IMR-90 (cell line): ENCODE measurements at regions not wholly inside any gene's neighbourhood (a gene's known extent, or its start where the extent isn't known, plus 50 kb on each side); places are given as distances from the start of the nearest gene placed in this dataset.

Source experiments
- ATAC-seq: fragments of 200-7000 bp; cut with Tn5 transposase; 2 replicates; pipeline ENCODE4 v1.9.1; 2020; ENCODE audit warnings: low read depth, mild to moderate bottlenecking, moderate library complexity
- BruUV-seq: library from RNA; stranded (reverse); fragments of 400-500 nt; replicated peaks from 2 replicates; lab custom pipeline; 2021; lab: Mats Ljungman, UMichigan
- CTCF ChIA-PET: fragments of 300-600 bp; formaldehyde crosslinking; extraction: SDS; loops from one replicate; lab custom pipeline; 2021; ENCODE audit warnings: antibody characterized with exemption; lab: Yijun Ruan, JAX
- POLR2A ChIA-PET: fragments of 300-600 bp; sonication (Branson Sonifier 250); formaldehyde crosslinking; loops from one replicate; lab custom pipeline; 2022; ENCODE audit warnings: antibody characterized with exemption; ENCODE audit not compliant: unreplicated experiment; lab: Charles Lee
- DNase-seq: peaks from one replicate; pipeline ENCODE4 v3.0.0; 2013
- H2AFZ ChIP-seq: replicated peaks from 2 replicates; pipeline ENCODE3; 2013; ENCODE audit warnings: low read length, mild to moderate bottlenecking; ENCODE audit not compliant: poor library complexity
- H2AK5ac ChIP-seq: 2 replicates; pipeline ENCODE4 v1.6.1; 2013; ENCODE audit warnings: low read depth, low read length, inconsistent platforms
- H2AK9ac ChIP-seq: replicated peaks from 2 replicates; pipeline ENCODE3; 2013; ENCODE audit warnings: mild to moderate bottlenecking, low read depth, low read length, moderate library complexity; ENCODE audit not compliant: poor library complexity
- H2BK120ac ChIP-seq: 2 replicates; pipeline ENCODE4 v1.6.1; 2013; ENCODE audit warnings: low read depth, low read length, inconsistent platforms
- H2BK15ac ChIP-seq: 3 replicates; pipeline ENCODE4 v1.6.1; 2013; ENCODE audit warnings: low read depth, low read length, inconsistent platforms
- H2BK20ac ChIP-seq: 2 replicates; pipeline ENCODE4 v1.6.1; 2013; ENCODE audit warnings: low read depth, mild to moderate bottlenecking, inconsistent platforms, low read length, moderate library complexity
- H2BK5ac ChIP-seq: 2 replicates; pipeline ENCODE4 v1.6.1; 2013; ENCODE audit warnings: mild to moderate bottlenecking, low read depth, low read length, inconsistent platforms; ENCODE audit not compliant: poor library complexity, severe bottlenecking
- H3K14ac ChIP-seq: replicated peaks from 2 replicates; pipeline ENCODE4 v1.6.1; 2013; ENCODE audit warnings: low read depth, low read length, inconsistent platforms
- H3K18ac ChIP-seq: 2 replicates; pipeline ENCODE4 v1.6.1; 2013; ENCODE audit warnings: low read depth, low read length, control low read depth
- H3K23ac ChIP-seq: 2 replicates; pipeline ENCODE4 v1.6.1; 2013; ENCODE audit warnings: low read depth, low read length, inconsistent platforms
- H3K27ac ChIP-seq: 2 replicates; pipeline ENCODE4 v1.5.1; 2013; ENCODE audit warnings: mild to moderate bottlenecking, control low read depth, low read length; ENCODE audit not compliant: insufficient read depth
- H3K27me3 ChIP-seq: 2 replicates; pipeline ENCODE4 v1.6.1; 2013; ENCODE audit warnings: low read length; ENCODE audit not compliant: control insufficient read depth, insufficient read depth
- H3K36me3 ChIP-seq: 2 replicates; pipeline ENCODE4 v1.6.1; 2013; ENCODE audit warnings: low read length, mixed read lengths; ENCODE audit not compliant: control insufficient read depth, insufficient read depth
- H3K4ac ChIP-seq: 2 replicates; pipeline ENCODE4 v1.6.1; 2013; ENCODE audit warnings: low read depth, low read length, inconsistent platforms
- H3K4me1 ChIP-seq: 2 replicates; pipeline ENCODE4 v1.6.1; 2013; ENCODE audit warnings: low read length, mixed read lengths; ENCODE audit not compliant: control insufficient read depth, insufficient read depth
- H3K4me2 ChIP-seq: 2 replicates; pipeline ENCODE4 v1.6.1; 2013; ENCODE audit warnings: low read depth, mild to moderate bottlenecking, control low read depth, low read length, moderate library complexity
- H3K4me3 ChIP-seq: 2 replicates; pipeline ENCODE4 v1.5.1; 2013; ENCODE audit warnings: low read depth, mild to moderate bottlenecking, control low read depth, low read length, moderate library complexity; ENCODE audit not compliant: insufficient read depth
- H3K56ac ChIP-seq: 2 replicates; pipeline ENCODE4 v1.6.1; 2013; ENCODE audit warnings: low read length, inconsistent platforms; ENCODE audit not compliant: insufficient read depth; ENCODE audit errors: extremely low read depth
- H3K79me1 ChIP-seq, 2 experiments: 2 replicates each; pipeline ENCODE4 v1.6.1; 2013; ENCODE audit warnings: low read length in 2 of 2, inconsistent platforms in 1 of 2, low read depth in 1 of 2
- H3K9ac ChIP-seq: 2 replicates; pipeline ENCODE4 v1.6.1; 2013; ENCODE audit warnings: low read depth, low read length, control low read depth
- H3K9me1 ChIP-seq: 2 replicates; pipeline ENCODE4 v1.6.1; 2013; ENCODE audit warnings: low read length, inconsistent platforms; ENCODE audit not compliant: insufficient read depth
- H3K9me3 ChIP-seq: 2 replicates; pipeline ENCODE4 v1.6.1; 2013; ENCODE audit warnings: low read length; ENCODE audit not compliant: control insufficient read depth, insufficient read depth
- H4K20me1 ChIP-seq: 2 replicates; pipeline ENCODE4 v1.6.1; 2013; ENCODE audit warnings: low read length, inconsistent platforms; ENCODE audit not compliant: insufficient read depth
- H4K5ac ChIP-seq: 2 replicates; pipeline ENCODE4 v1.6.1; 2013; ENCODE audit warnings: mild to moderate bottlenecking, low read depth, low read length, control low read depth
- H4K8ac ChIP-seq, 2 experiments: 2 replicates each; pipeline ENCODE4 v1.6.1; 2013; ENCODE audit warnings: low read depth in 2 of 2, low read length in 2 of 2, control low read depth in 1 of 2, inconsistent platforms in 1 of 2
- H4K91ac ChIP-seq: 2 replicates; pipeline ENCODE4 v1.6.1; 2013; ENCODE audit warnings: low read depth, low read length, inconsistent platforms; ENCODE audit not compliant: insufficient read depth
- BHLHE40 ChIP-seq: fragments of 150-350 bp; IDR thresholded peaks from 2 replicates; pipeline ENCODE4 v1.6.1; 2016; ENCODE audit warnings: mild to moderate bottlenecking, low read depth, low read length
- CEBPB ChIP-seq: IDR thresholded peaks from 2 replicates; pipeline ENCODE4 v1.6.1; 2012; ENCODE audit warnings: low read depth, low read length, improper control_type of control experiment
- CHD1 ChIP-seq: IDR thresholded peaks from 2 replicates; pipeline ENCODE4 v1.6.1; 2012; ENCODE audit warnings: low read depth, low read length, improper control_type of control experiment
- CTCF ChIP-seq: conservative IDR thresholded peaks from 2 replicates; pipeline ENCODE4 v1.5.1; 2012; ENCODE audit warnings: mild to moderate bottlenecking, low read depth, low read length, improper control_type of control experiment
- ELK1 ChIP-seq: fragments of 150-350 bp; IDR thresholded peaks from 2 replicates; pipeline ENCODE4 v1.6.1; 2016; ENCODE audit warnings: low read depth, mild to moderate bottlenecking, low read length, moderate library complexity, borderline replicate concordance
- FOS ChIP-seq: fragments of 150-350 bp; IDR thresholded peaks from 2 replicates; pipeline ENCODE4 v1.6.1; 2016; ENCODE audit warnings: low read depth, low read length
- MAFK ChIP-seq: IDR thresholded peaks from 2 replicates; pipeline ENCODE4 v1.6.1; 2012; ENCODE audit warnings: low read depth, low read length, improper control_type of control experiment
- MAZ ChIP-seq: IDR thresholded peaks from 2 replicates; pipeline ENCODE4 v1.6.1; 2012; ENCODE audit warnings: low read depth, mild to moderate bottlenecking, low read length, improper control_type of control experiment, moderate library complexity, borderline replicate concordance
- MXI1 ChIP-seq: IDR thresholded peaks from 2 replicates; pipeline ENCODE4 v1.6.1; 2012; ENCODE audit warnings: low read depth, mild to moderate bottlenecking, low read length, moderate library complexity, borderline replicate concordance
- NFE2L2 ChIP-seq: fragments of 150-350 bp; IDR thresholded peaks from 2 replicates; pipeline ENCODE4 v1.6.1; 2016; ENCODE audit warnings: low read depth, mild to moderate bottlenecking, low read length
- POLR2A ChIP-seq: IDR thresholded peaks from 2 replicates; pipeline ENCODE4 v1.6.1; 2012; ENCODE audit warnings: mild to moderate bottlenecking, low read depth, low read length
- RAD21 ChIP-seq: IDR thresholded peaks from 2 replicates; pipeline ENCODE4 v1.6.1; 2012; ENCODE audit warnings: low read length, improper control_type of control experiment
- RCOR1 ChIP-seq: IDR thresholded peaks from 2 replicates; pipeline ENCODE4 v1.6.1; 2012; ENCODE audit warnings: mild to moderate bottlenecking, low read length, improper control_type of control experiment; ENCODE audit not compliant: insufficient replicate concordance
- RFX5 ChIP-seq: IDR thresholded peaks from 2 replicates; pipeline ENCODE4 v1.8.0; 2012; ENCODE audit warnings: low read depth, mild to moderate bottlenecking, low read length, moderate library complexity
- SMC3 ChIP-seq: fragments of 150-350 bp; IDR thresholded peaks from 2 replicates; pipeline ENCODE4 v1.6.1; 2016; ENCODE audit warnings: low read depth, mild to moderate bottlenecking, antibody characterized with exemption, low read length, moderate library complexity
- USF2 ChIP-seq: fragments of 150-350 bp; IDR thresholded peaks from 2 replicates; pipeline ENCODE4 v1.6.1; 2017; ENCODE audit warnings: mild to moderate bottlenecking, antibody characterized with exemption, low read length, low read depth
- WGBS, 2 experiments: methylation state at CpG; one replicate each; pipeline versions ENCODE4 v1.1.5 to v1.1.7; 2013; ENCODE audit warnings: missing lambda C conversion rate in 2 of 2; ENCODE audit not compliant: insufficient read length in 1 of 2; ENCODE audit errors: extremely low coverage in 2 of 2; 5-methylcytosine and 5-hydroxymethylcytosine counted together
- dilution Hi-C: fragments of 300-500 bp; cut with HindIII; formaldehyde crosslinking; loops from one replicate; pipeline ENCODE4 v1.14.3; 2018; ENCODE audit warnings: low sequenced_read_pairs; ENCODE audit not compliant: unreplicated experiment
- in situ Hi-C: fragments of 300-500 bp; cut with MboI; formaldehyde crosslinking; loops from 3 replicates; pipeline ENCODE4 v1.14.3; 2019; ENCODE audit warnings: low sequenced_read_pairs, inconsistent platforms, mixed read lengths
- intact Hi-C: fragments of 100-400 bp; cut with micrococcal nuclease; formaldehyde crosslinking; loops from 2 replicates; pipeline ENCODE4 v1.10.0; 2022

GRCh38 chr3:40871394-40871793, 327.9 kb upstream of the CTNNB1 start:
- no peak overlapping the region for H2BK5ac ChIP-seq
- no peaks in the 10 kb centered on the region; the same call in 1 of the 2 replicates for H3K9me3 ChIP-seq
- BruUV-seq = no TSS peak
- H3K18ac ChIP-seq = no peak overlapping the region
- no peak overlapping the region for H4K8ac ChIP-seq
- no CpG with 5 or more reads among the region's 4 CpGs for WGBS, 2 experiments
- H3K4ac ChIP-seq = no peak overlapping the region
- no peak overlapping the region for H3K27ac ChIP-seq
- H4K20me1 ChIP-seq = no peaks in the 10 kb centered on the region
- in situ Hi-C loops = no loop called here
- intact Hi-C loops = no loop called here
- no peak overlapping the region for H3K56ac ChIP-seq
- no peak for DNase-seq
- no peak overlapping the region for H4K5ac ChIP-seq
- ATAC-seq = no peak
- H3K14ac ChIP-seq = no peak overlapping the region
- no peaks in the 10 kb centered on the region for H3K36me3 ChIP-seq
- H3K27me3 ChIP-seq = no peaks in the 10 kb centered on the region
- dilution Hi-C loops = no loop called here
- H2AK5ac ChIP-seq = no peak overlapping the region
- H2BK15ac ChIP-seq = no peak overlapping the region
- no peak overlapping the region for H3K23ac ChIP-seq
- CTCF ChIA-PET = no interaction called here
- no peak overlapping the region for H3K9ac ChIP-seq
- H2AK9ac ChIP-seq = no peak overlapping the region
- H3K4me2 ChIP-seq = no peak overlapping the region
- TF ChIP-seq POLR2A (no peak), RFX5 (no peak), MAZ (no peak), RCOR1 (no peak), MAFK (no peak), RAD21 (no peak), BHLHE40 (no peak), USF2 (no peak), CTCF (no peak), SMC3 (no peak), NFE2L2 (no peak), MXI1 (no peak), CHD1 (no peak), FOS (no peak), CEBPB (no peak), ELK1 (no peak)
- H3K4me1 ChIP-seq = no peaks in the 10 kb centered on the region
- H3K9me1 ChIP-seq = no peaks in the 10 kb centered on the region
- H2BK20ac ChIP-seq = no peak overlapping the region
- no peak overlapping the region for H4K91ac ChIP-seq
- no peak overlapping the region for H2BK120ac ChIP-seq
- no peak overlapping the region for H3K4me3 ChIP-seq
- H3K79me1 ChIP-seq = no peaks in the 10 kb centered on the region
- POLR2A ChIA-PET = no interaction called here
- H2AFZ ChIP-seq = no peak overlapping the region
